ENCODE measurements at regions not wholly inside any gene's neighbourhood (a gene's known extent, or its start where the extent isn't known, plus 50 kb on each side); places are given as distances from the start of the nearest gene placed in this dataset.

DNA sequence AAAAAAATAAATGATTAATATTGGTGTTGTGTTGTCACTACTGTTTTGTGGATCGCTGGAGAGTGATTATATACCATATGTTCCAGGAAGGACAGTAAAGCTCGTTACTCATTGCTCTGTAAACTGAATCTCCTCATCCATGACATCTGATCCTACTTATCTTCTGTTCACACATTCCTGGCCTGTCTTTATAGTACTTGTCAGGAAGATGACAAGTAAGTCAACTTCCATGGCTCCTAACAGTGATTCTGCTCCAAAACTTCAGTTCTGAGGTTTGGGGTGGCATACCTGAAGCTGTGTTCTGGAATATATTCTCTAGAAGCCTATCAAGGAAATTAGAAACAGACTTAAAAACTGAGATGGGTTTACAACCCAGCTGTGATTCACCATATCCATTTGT lies 288.9 kb downstream of the ZBBX start:
- peak; percentile 6 for DNase-seq (ENCODE audit: low read depth)
- TF ChIP-seq, protein P1, sequence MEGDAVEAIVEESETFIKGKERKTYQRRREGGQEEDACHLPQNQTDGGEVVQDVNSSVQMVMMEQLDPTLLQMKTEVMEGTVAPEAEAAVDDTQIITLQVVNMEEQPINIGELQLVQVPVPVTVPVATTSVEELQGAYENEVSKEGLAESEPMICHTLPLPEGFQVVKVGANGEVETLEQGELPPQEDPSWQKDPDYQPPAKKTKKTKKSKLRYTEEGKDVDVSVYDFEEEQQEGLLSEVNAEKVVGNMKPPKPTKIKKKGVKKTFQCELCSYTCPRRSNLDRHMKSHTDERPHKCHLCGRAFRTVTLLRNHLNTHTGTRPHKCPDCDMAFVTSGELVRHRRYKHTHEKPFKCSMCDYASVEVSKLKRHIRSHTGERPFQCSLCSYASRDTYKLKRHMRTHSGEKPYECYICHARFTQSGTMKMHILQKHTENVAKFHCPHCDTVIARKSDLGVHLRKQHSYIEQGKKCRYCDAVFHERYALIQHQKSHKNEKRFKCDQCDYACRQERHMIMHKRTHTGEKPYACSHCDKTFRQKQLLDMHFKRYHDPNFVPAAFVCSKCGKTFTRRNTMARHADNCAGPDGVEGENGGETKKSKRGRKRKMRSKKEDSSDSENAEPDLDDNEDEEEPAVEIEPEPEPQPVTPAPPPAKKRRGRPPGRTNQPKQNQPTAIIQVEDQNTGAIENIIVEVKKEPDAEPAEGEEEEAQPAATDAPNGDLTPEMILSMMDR (IDR thresholded peaks at IDR 0.05; ENCODE audit: insufficient read depth, low read depth, low read length): no peak
- no peak overlapping the region for H3K4me3 ChIP-seq (ENCODE audit: low read depth, low read length)

DNA sequence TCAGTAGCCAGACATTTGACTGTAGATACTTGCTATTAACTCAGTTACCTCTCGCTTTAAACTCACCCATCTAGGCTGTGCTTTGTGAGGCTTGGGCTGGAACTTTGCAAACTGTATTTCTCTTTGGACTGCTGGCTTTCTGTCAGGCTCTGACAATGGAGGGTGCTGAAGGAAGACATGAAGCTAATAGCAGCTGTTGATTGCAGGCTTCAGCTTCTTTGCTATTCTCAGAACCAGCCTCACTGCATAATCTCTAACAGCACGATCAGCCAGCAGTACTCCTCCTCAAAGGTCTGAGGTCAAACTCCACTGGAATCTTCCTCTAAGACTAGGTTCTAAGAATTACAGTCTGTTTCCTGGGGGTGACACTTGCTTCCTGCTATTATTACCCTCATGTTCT lies 295.6 kb downstream of the ZBBX start:
- TF ChIP-seq, protein P1 (IDR thresholded peaks at IDR 0.05; ENCODE audit: insufficient read depth, low read depth, low read length): no peak
- no peak for DNase-seq (ENCODE audit: low read depth)
- H3K4me3 ChIP-seq (ENCODE audit: low read depth, low read length): no peak overlapping the region

DNA sequence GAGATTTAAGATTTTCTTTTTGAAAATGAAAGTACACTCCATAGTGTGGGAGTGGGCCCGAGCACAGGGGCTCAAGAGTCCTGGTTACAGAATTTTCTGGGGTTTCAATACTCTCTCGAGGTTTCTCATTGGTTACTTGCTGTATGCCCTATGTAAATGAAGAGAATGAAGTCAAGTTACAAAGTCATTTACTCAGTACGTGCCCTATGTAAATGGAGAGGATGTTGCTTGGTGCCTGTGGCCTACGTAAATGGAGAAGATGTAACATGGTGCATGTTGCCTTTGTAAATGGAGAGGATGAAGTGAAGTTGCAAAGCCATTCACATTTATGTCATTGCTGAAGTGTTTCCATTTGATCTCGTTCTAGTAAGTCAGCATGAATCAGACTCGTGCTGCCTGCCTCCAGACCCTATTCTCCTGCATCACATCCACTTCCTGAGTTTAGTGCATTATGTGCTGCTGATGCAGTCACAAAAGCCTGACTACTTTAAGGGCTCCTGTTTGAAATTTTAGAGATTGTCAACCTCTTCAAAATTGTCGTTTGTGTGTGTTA lies 302.0 kb downstream of the ZBBX start:
- DNase-seq (ENCODE audit: low read depth): no peak
- H3K4me3 ChIP-seq (ENCODE audit: low read depth, low read length): no peak overlapping the region
- TF ChIP-seq, protein P1 (IDR thresholded peaks at IDR 0.05; ENCODE audit: insufficient read depth, low read depth, low read length): no peak

DNA sequence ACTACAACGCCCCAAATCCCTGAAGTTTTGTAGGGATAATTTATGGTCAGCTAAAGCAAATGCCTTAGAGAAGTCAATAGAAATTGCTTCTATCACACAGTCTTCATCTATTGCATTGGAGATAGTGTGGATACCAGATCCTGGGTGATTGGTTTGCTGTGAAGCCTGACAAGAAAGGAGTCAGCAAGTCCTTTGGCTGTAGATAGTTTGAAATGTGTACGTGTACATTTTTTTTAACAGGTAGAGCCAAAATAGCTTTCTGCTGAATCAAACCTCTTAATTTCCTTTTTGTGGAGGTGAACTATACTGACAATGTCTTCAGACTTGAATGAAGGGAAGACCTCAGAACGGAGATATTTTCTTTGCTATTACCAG lies 312.3 kb downstream of the ZBBX start:
- DNase-seq (ENCODE audit: low read depth): no peak
- TF ChIP-seq, protein P1 (IDR thresholded peaks at IDR 0.05; ENCODE audit: insufficient read depth, low read depth, low read length): no peak
- H3K4me3 ChIP-seq (ENCODE audit: low read depth, low read length): no peak overlapping the region

DNA sequence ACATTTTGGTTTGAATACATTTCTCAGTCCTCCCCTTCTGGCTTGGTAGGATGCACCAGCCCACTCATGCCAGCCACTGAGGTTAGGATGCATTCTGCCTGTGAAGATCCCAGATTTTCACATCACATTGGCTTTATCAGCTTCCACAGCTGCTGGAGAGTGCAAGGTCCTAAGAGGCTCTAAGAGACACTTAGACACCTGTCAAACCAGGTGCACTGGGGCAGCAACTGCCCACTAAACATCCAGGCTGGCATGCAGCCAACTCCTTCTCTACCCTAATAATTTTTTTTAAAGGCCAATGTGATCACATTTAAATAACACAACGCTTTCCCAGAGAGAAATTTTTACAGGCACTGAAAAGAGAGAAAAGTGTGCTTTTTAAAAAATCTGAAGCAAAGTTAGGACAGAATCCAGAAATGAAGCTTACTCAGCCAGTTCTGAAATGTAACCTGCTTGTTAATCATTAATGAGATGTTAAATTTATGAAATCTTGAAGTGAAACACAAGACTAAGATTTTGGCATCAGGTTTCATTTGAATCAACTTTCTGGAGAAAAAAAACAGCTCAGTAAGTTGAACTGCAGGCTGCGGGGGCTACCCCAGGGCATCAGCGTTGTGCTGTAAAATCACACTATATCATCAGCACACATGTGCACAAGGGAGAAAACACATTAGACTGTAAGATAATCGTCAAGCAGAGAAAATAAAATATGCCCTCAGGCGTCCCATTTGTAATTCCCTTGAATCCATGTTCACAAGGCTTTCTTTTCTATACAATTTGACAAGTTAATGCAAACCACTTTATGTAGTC lies 312.9 kb downstream of the ZBBX start:
- no peak for DNase-seq (ENCODE audit: low read depth)
- TF ChIP-seq, protein P1 (IDR thresholded peaks at IDR 0.05; ENCODE audit: insufficient read depth, low read depth, low read length): no peak
- no peak overlapping the region for H3K4me3 ChIP-seq (ENCODE audit: low read depth, low read length)

DNA sequence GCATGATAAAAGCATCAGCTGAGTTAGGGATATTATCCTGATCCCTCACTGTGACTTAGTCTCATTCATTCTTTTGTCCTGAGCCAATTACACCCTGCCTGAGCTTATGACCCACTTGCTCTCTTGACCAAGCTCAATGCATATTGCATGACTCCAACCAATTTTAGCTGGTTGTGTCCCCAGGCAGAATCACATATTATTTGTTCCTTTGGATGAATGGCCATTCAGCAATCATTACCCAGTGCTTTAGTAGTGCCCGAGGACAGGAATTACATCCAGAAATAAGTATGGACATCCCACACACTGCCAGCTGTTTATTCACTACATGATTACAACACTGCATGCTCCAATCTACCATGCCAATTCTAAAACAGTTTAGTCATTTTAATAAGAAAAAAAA lies 322.5 kb downstream of the ZBBX start:
- DNase-seq (ENCODE audit: low read depth): no peak
- no peak overlapping the region for H3K4me3 ChIP-seq (ENCODE audit: low read depth, low read length)
- TF ChIP-seq, protein P1 (IDR thresholded peaks at IDR 0.05; ENCODE audit: insufficient read depth, low read depth, low read length): no peak

Data from fibroblast of villous mesenchyme (primary cell).